NK-92 treated with Interleukin-12 subunit alpha and Interleukin-12 subunit beta, amount 100 ng/mL, for 24 hours (cell line): ENCODE measurements at regions not wholly inside any gene's neighbourhood (a gene's known extent, or its start where the extent isn't known, plus 50 kb on each side); places are given as distances from the start of the nearest gene placed in this dataset.
"Not testable (repeated sequence)": the region's sequence is repeated elsewhere in the genome, so short reads cannot be mapped to it uniquely, and the experiment has no call there.

Experiments used
- DNase-seq: peaks from one replicate; lab custom pipeline; 2025; lab: John Stamatoyannopoulos, UW

DNA sequence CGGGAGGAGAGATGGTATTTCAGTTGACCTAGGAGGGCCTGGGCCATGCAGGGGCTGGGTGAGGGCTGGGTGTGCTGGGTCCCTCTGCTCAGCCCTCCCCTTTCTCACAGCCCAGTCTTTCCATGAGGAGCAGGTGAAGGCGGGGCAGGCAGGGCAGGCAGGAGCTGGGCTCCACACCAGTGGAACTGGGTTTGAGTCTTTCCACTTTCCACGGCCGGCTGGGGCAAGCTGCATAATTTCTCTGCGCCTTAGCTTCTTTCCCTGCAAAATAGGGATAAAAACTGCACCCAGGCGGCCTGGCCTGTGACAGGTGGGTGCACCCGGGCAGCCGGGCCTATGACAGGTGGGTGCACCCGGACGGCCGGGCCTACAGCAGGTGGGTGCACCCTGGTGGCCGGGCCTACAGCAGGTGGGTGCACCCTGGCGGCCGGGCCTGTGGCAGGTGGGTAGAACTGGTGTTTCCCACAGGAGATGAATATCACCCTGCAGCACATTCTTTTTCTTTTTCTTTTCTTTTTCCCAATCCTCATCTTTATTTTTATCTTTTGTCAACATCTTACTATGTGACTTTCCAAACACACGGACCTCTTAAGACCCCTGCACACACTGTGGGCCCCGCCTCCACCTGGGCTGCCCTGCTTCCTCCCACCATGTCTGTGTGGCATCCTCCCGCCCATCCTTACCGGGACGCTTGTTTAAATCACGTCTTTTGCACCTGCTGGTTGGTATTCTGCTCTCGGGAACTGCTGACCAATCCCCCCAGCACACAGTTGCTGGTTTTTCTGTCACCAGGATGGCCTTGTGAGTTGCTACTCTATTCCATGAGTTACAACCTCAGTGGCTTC, 111.3 kb downstream of the NPIPB11 start:
- DNase-seq = not testable (repeated sequence)

DNA sequence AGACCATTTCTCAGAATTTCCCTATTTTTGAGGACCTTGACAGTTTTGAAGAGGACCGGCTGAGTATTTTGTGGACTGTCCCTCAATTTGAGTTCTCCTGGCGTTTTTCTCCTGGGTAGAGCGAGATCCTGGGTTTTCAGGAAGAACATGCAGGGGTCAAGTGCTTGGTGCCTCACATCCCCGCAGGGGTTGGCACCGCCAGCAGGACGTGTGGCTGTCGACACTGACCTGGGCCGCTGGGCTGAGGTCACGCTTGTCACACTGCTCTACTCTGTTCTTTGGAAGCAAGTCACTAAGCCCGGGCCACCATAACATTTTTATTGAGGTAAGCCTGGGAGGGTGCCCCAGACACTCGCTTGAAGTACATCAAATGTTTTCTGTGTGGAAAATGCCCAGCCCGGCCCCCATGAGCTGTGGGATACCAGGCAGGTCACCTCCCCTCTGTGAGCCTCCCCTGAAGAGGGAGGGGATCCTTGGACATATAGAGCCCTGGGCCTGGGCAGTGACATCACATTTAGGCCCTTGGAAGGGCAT, 112.0 kb downstream of the NPIPB11 start:
- not testable (repeated sequence) for DNase-seq

DNA sequence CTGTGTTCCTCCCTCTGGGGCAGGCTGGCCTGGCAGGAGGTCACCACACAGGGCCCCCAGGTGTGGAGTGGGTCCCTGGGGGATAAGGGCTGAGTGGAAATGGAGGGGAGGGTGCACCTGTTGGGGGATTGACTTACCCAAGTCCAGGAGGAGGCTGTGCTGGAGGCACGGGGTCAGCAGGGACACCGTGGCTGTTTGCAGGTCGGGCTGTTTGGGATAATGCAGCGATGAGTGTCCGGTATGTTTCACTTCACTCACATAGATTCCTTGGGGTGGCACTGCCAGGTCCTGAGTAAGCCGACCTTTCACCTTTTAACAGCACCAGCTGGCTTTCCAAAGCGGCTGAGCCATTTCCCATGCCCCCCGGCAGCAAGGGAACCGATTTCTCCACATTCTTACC, 113.0 kb downstream of the NPIPB11 start:
- not testable (repeated sequence) for DNase-seq

DNA sequence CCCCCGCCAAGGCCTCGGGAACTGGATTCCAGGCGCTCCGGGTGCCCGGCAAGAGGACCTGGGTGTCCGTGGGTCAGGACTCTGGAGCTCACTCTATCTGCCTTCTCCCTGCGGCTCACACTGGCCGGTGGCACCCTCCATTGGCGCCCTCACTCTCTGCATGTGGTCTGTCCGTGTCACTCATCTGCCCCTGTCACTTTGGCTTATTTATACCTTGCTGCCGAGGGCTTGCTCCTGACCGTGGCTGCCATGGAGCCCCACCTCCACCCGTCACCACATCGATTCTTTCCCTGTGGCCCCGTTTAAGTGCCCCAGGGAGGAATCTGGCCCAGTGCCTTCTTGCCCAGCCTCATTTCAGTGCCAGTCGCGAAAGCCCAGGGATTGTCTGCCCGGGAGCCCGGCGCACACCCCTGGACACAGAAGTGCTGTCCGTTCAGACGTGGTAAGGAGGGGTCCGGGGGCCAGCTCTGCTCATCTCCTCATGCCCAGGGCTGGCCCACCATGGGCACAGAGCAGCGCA, 113.5 kb downstream of the NPIPB11 start:
- DNase-seq = not testable (repeated sequence)

DNA sequence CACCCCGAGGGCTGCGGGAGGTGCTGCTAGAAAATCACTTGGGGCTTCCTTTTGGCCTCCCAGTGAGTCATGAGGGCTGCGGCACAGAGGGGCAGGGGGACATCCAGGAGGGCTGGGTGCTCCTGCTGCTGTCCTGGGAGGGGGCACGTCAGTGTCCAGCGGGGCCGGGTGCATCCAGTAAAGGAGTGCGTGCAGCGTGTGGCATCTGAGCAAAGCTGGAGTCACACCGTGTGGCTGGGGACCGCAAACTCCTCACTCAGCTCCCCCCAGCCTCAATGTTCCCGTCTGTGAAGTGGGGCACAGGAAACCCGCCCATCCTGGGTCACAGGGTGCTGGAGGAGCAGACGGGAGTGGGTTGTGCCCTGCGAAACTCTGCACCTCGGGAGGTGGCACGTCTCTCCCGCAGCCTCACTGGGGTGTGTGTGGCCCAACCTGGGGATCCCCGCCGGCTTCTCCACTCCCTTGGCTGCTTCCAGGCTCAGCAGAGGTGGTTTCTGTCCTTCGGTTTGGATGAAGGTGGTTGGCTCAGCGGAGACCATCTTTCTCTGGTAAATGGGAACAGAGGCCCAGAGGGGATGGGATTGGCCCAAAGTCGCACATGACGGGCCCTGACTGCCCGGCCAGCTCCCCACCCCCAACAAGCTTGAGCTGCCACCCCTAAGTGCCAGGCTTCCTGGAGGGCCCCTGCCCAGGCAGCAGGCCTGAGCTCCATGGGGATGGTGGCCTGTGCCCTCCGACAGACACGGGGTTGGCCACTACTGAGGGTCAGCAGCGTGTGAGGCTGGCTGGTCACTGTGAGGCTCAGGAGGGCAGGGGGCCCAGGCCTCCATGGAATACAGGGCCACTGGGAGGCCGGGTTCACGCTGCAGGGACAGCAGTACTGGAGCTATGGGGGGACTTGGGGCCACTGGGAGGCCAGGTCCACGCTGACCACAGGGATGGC, 114.9 kb downstream of the NPIPB11 start:
- DNase-seq = not testable (repeated sequence)

DNA sequence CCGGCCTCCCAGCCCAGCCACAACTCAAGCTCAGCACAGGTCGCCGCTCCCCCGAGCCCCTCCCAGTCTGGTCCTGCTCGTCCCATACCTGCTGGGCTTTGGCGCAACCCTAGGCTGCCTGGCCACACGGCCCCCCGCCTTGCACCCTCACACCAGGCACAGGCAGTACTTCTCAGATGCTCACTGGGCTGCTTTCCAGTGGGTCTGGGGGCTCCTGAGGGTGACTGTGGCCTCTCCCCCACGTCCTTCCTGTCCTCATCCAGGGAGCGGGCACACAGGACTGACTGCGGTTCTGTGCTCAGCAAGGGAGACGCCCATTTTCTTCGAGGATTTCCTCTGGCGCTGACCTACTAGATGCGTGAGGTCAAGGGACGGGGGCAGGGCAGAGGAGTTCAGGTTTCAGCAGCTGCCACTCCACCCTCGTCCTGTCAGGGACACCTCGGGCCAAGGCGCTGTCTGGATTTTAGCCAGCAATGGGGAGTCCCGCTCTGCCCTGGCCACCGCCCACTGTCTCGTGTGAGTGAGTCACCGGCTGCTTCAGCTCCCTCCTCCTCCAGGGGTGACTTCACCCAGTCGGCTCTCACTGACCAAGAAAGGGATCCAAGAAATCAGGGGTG, 115.8 kb downstream of the NPIPB11 start:
- DNase-seq = no peak

DNA sequence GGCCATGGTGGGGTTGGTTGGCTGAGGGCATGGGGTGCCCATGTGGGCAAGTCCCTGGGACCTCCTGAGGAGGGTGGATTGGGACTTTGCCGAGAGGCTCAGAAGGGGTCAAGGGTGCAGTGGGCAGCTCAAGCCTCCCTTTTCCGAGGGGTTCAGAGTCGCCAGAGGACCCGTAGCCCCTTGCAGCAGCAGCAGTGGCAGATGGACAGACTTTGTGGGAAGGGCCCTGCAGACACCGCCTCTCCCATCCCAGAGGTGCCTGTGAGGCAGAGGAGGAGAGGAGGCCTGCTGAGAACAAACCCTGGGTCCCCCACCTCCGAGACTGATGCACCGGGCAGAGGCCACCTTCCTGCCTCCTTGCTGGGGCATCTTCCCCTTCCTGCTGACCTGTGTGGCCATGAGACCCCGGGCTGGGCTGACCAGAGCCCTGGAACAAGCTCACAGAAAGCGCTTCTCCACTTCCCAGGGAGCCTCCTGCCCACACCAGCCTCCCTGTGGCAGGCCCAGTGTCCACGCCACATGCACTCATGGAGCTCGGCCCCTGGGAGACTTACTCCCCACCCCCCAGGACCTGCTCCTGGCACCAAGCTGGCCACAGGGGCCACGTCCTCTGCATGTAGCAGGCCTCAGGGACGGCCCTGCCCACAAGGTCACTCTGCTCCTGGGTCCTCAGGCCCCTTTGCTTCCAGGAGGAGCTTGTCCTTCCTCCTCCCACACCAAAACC, 116.8 kb downstream of the NPIPB11 start:
- not testable (repeated sequence) for DNase-seq

DNA sequence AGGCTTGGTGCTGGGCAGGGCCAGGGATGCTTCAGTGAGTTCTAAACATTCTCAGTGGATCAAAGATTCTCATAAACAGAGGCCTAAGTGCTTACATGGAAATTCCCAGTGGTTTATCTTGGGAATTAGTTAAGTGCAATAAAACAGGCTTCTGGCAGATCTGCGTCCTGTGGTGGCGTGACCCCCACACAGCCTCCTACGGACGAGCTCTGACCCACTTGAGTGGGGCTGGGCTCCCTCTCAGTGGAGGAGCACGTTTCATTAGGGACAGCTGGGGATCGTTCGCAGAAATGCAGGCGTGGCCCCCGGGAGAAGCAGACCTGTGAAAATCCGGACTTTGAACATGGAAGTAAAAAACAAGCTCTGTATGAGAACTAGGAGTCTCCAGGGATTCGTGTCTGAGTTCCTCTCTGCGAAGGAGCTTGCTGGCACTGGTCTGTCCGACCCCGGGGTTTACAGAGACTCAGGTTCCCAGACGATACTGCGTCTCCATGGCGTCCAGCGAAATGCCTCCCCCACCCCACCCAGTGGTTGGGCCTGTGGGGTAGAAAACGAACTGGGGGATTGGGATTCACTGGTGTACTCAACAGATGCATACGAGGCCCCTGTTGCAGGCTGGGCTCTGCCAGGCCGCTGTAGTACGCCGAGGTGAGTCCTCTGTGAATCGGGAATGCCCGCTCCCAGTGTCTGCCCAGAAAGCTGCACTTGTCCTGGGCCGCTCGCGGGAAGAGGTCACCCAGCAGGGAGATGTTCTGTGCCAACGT, 117.6 kb downstream of the NPIPB11 start:
- not testable (repeated sequence) for DNase-seq

DNA sequence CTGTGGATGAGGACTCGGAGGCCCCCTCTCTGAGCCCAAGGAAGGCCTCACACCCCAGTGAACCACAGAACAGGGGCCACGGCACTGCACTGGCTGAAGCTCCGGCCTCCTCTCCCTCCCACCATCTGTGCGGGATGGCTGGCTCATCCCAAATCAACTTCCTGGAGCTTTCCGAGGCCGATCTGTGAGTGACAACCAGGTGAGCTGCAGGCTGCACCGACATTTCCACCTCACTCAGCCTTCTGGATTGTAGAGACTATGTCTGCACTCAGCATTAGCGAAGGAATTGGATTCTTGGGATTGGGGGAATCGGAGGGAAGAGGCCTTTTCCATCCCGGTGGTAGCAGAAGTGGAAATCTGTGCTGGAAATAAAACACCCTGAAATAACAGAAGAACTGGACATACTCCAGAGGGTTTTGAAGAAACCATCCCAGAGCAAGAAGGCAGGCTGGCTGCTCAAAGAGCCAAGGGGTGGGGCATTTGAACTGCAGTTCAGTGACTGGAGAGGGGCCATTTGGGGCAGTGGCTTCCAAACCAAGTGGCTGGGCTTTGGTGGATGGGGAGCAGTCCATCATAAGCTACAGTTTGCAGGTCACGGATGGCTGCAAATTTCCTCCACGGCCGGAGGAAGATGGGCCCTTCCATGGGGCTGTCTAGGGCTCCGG, 118.5 kb downstream of the NPIPB11 start:
- not testable (repeated sequence) for DNase-seq

DNA sequence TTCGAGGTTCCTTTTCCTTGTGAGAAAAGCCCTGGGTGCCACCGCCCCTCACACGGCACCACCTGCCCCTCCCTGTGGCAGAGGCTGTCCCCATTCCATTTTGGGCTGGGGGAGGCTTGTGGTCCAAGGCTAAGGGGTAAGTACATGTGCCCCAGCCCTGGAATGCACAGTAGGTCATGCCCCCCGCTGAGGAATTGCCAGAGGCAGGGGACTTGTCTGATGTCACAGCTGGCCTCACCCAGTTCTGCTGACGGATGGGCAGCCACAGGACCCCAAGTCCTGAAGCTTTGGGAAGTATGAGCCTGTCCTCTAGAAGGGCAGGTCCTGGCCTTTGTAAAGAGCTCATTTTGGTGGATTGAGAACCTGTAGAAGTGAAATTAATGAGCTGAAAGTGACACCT, 119.3 kb downstream of the NPIPB11 start:
- DNase-seq = not testable (repeated sequence)

DNA sequence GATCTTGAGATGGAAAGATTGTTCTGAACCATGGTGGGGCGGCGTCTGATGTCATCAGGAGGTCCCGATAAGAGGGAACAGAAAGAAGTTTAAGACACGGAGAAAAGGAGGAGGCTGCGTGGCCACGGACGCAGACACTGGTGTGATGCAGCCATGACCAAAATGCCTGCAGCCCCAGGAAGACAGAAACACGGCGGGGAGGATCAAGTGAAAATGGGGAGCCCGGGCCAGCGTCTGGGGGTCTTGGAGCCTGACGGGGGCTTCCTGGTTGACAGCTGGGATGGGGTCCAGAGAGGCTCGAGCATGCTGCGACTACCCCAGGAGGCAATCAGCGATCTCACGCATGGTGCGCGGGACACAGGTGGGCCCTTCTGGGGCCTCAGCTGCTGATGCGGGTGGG, 119.7 kb downstream of the NPIPB11 start:
- not testable (repeated sequence) for DNase-seq

DNA sequence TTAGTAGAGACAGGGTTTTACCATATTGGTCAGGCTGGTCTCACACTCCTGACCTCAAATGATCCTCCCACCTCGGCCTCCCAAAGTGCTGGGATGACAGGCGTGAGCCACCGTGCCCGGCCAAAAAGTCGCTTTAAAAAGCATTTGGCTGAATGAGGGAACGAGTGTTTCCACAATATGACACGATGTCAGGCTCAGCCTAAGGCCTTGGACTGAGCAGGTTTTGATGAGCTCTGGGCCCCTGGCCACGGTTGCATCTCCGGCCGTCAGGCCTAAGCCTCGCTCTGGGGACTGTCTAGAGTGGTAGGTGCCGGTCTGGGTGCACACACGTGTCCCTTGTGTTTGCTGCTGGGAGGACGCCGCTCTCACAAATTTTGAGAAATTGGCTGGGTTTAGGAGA, 120.3 kb downstream of the NPIPB11 start:
- not testable (repeated sequence) for DNase-seq

DNA sequence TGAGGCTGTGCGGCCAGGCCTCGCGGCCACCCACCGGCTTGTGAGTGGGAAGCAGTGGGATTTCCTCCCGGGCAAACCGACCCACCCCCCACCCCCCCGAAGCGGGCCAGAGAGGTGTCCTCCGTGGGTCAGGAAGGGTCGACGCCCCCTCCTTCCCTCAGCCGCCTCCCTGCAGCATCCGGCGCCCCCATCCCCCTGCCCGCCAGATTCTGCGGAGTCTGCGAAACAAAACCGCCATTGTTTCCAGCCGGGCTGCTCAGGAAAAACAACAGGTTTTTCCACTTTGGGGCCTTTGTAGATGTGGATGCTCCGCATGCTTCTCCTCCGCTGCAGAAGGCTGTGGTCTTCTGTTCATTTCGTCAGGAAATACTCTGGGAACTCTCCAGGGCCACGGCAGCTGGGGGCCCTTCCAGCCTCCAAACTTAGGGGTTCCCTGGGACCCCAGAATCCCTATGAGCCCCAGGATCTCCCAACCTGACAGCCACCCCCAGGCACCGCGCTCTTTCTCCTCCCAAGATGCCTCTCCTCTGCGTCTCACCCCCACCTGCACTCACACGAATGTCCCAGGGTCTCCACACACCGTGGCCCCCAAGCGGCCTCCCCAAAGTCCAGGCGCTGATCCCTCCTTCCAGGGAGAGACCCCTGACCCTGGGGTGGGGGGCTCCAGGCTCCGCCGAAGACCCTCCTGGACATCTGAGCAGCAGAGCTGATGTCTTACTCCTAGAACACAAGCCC, 121.2 kb downstream of the NPIPB11 start:
- not testable (repeated sequence) for DNase-seq

DNA sequence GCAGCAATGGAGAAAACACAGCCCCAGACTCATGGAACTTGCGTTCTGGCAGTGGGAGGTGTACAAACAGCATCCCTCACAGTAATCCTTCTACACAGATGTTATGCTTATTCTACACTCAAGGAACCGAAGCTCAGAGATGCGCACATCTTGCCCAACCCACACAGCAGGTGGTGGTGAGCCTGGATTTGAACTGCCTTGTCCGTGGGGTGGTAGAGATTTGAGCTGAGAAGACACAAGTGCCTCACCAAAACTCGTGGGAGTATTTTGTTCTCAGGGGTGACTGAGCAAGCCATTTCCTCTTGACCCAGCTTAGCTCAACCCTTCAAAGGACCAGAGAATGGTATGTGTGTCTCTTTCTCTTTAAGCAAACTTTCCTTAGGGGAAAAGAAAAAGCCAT, 121.8 kb downstream of the NPIPB11 start:
- not testable (repeated sequence) for DNase-seq

DNA sequence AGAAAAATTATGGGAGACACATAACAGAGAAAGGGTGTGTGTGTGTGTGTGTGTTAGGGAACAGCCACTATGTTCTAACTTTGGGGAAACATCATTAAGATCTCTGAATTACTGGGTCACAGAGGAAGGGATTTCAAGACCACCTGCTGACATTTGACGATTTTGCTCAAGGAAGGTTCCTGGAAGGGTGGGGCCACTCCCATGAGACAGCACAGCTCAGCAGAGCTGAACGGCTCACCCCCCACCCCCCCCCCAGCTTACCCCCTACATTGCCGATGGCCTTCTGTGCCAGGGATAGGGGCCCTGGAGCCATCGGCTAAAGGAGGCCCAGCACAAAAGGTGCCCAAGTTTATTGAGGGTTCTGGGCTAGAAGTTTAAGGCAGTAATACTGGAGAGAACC, 122.4 kb downstream of the NPIPB11 start:
- not testable (repeated sequence) for DNase-seq

DNA sequence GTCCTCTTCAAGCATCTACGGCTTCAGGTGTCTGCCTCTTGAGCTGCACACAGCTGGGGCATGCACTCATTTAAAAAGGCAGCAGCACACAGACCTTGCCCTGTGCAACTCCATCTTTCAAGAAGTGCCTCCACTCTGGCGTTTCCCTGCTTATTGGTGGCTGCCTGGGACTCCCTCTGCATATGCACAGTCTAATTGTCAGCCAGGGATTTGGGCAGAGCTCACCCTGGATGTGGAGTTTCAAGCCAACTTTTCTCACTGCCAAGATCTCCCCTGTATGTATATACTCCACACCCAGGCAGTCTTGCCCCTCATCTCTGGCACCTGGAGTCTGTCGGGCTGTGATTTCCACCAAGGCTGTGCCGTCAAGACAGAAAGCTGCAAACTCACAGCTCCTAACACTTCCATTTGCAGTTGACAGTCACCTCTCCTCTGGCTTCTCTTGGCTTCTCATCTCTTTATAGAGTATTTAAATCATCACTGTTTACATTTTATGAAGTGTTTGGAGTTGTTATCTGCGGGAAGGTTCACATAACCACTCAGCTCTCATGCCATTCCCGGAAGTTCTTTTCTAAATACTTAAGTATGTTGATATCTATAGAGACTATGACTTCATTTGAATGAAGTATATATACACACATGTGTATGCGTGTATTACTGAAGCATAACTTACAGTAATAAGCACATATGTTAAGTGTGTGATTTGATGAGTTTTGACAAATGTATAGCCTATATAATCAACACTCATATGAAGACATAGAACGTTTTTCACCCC, 128.2 kb downstream of the NPIPB11 start:
- DNase-seq = not testable (repeated sequence)

DNA sequence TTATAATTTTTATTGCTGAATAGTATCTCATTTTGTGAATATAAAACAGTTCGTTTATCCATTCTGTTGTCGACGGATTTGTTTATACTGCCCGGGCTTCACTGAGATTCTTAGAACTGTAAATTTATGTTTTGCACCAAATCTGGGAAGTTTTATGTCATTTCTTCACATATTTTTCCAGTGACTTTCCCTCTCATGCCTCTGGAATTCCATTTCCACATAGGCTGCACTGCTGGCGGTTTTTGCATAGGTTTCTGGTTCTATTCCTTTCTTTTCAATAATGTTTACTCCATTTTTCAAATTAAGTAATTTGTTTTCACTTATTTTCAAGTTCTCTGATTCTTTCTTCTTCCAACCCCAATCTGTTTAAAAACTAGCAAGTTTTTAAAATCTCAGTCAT, 130.1 kb downstream of the NPIPB11 start:
- DNase-seq = not testable (repeated sequence)
